Nephron progenitor cell (in vitro differentiated cells): ENCODE measurements at regions not wholly inside any gene's neighbourhood (a gene's known extent, or its start where the extent isn't known, plus 50 kb on each side); places are given as distances from the start of the nearest gene placed in this dataset.
"Not testable (repeated sequence)": the region's sequence is repeated elsewhere in the genome, so short reads cannot be mapped to it uniquely, and the experiment has no call there.

Experiments
- DNase-seq: peaks from one replicate; pipeline ENCODE4 v3.0.0; 2021
- H3K27ac Mint-ChIP-seq: 2 replicates; pipeline ENCODE4 v1.8.0; 2021; ENCODE audit warnings: mild to moderate bottlenecking, moderate library complexity, mixed read lengths
- H3K27me3 Mint-ChIP-seq: 2 replicates; pipeline ENCODE4 v1.8.0; 2021; ENCODE audit warnings: mild to moderate bottlenecking, low read depth, mixed read lengths; ENCODE audit not compliant: poor library complexity
- H3K36me3 Mint-ChIP-seq: 2 replicates; pipeline ENCODE4 v1.8.0; 2021; ENCODE audit warnings: low read depth, mixed read lengths
- H3K4me1 Mint-ChIP-seq: 2 replicates; pipeline ENCODE4 v1.8.0; 2021; ENCODE audit warnings: mixed read lengths
- H3K4me3 Mint-ChIP-seq: 2 replicates; pipeline ENCODE4 v1.8.0; 2021; ENCODE audit warnings: mild to moderate bottlenecking, moderate library complexity, mixed read lengths
- H3K9me3 Mint-ChIP-seq: 2 replicates; pipeline ENCODE4 v1.8.0; 2021; ENCODE audit warnings: mild to moderate bottlenecking, moderate library complexity, mixed read lengths

DNA sequence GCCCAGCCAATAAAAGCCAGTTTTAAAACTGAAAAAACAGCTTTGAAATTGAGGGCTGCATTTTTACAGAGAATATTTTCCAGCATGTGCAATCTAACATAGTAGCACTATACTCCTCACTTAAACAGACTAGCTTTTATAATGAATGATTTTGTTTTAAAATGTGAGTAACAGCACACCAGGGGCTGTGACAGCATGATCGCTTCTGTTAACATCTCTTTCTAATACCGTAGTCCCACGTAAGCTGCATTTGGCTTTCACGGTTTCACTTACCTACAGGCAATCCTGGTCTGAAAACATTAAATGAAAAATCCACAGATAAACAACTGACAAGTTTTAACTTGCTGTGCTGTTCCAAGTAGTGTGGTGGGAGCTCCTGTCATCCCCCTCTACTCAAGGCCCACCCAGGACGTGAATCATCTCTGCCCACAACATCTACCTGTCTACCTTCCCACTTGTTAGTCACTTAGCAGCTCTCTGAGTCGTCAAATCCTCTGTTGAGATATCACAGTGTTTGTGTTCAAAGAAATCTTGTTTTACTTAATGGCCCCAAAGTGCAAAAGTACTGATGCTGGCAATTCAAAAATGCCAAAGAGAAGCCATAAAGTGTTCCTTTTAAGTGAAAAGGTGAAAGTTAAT, 74.0 kb upstream of the THOC3 start:
- not testable (repeated sequence) for H3K9me3 Mint-ChIP-seq, DNase-seq

GRCh38 chr5:176043252-176043829, 75.2 kb upstream of the THOC3 start:
- not testable (repeated sequence) for H3K4me3 Mint-ChIP-seq, H3K27ac Mint-ChIP-seq, H3K27me3 Mint-ChIP-seq, DNase-seq, H3K9me3 Mint-ChIP-seq, H3K4me1 Mint-ChIP-seq, H3K36me3 Mint-ChIP-seq

More for the DNA sequence above, 74.0 kb upstream of the THOC3 start:
- H3K4me1 Mint-ChIP-seq, H3K4me3 Mint-ChIP-seq, H3K36me3 Mint-ChIP-seq: not testable (repeated sequence)
- Mint-ChIP-seq H3K27me3 (peaks cover 13% of the 10 kb centered on the region), H3K27ac (peak overlapping the region; percentile 88)

GRCh38 chr5:176043986-176044385, 75.9 kb upstream of the THOC3 start:
- not testable (repeated sequence) for DNase-seq, H3K4me3 Mint-ChIP-seq, H3K9me3 Mint-ChIP-seq, H3K4me1 Mint-ChIP-seq, H3K36me3 Mint-ChIP-seq, H3K27ac Mint-ChIP-seq, H3K27me3 Mint-ChIP-seq

DNA sequence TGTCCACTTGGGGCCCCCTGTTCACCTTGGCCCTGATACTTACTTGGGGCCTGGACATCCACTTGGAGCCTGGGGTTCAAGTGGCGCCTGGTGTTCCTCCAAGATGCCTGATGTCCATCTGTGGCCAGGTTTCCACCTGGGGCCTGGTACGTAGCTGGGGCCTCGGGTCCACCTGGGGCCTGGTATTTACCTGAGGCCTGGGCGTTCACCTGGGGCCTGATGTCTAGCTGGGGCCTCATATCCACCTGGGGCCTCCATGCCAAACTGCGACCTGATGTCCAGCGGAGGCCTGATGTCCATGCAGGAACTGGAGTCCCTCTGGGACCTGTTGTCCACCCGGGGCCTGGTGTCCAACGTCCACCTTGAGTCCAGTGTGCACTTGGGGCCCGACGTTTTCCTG, 76.3 kb upstream of the THOC3 start:
- not testable (repeated sequence) for H3K4me3 Mint-ChIP-seq, H3K27ac Mint-ChIP-seq, H3K4me1 Mint-ChIP-seq, H3K9me3 Mint-ChIP-seq, H3K36me3 Mint-ChIP-seq, DNase-seq, H3K27me3 Mint-ChIP-seq

- not testable (repeated sequence) for H3K4me1 Mint-ChIP-seq, DNase-seq, H3K36me3 Mint-ChIP-seq, H3K9me3 Mint-ChIP-seq, H3K4me3 Mint-ChIP-seq, H3K27me3 Mint-ChIP-seq, H3K27ac Mint-ChIP-seq
Observed at GRCh38 chr5:176045442-176045841, 77.3 kb upstream of the THOC3 start.

DNA sequence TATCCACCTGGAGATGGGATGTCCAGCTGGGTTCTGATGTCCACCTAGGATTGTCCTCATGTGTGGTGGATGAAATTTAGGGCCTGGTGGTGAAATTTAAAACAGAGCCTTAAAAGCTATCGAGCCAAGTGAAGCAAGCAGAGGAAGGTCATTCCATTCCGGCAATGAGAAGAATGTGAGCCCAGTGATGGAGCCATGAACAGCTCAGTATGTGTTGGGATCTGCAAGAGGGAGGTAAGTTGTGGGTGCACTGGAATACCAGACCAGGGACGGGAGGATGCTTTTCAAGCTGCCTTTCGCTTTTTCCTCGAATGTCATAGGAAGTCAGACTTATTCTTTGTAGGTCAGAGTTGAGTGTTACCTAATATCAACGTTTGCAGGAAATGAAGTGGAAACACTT, 80.6 kb upstream of the THOC3 start:
- DNase-seq, H3K4me1 Mint-ChIP-seq, H3K36me3 Mint-ChIP-seq, H3K9me3 Mint-ChIP-seq, H3K27ac Mint-ChIP-seq, H3K27me3 Mint-ChIP-seq, H3K4me3 Mint-ChIP-seq: not testable (repeated sequence)

- peaks cover 10% of the 10 kb centered on the region for H3K9me3 Mint-ChIP-seq
- H3K4me3 Mint-ChIP-seq, H3K27ac Mint-ChIP-seq, H3K4me1 Mint-ChIP-seq, DNase-seq, H3K36me3 Mint-ChIP-seq, H3K27me3 Mint-ChIP-seq: not testable (repeated sequence)
Observed at GRCh38 chr5:176060472-176061268, 92.6 kb upstream of the THOC3 start.

DNA sequence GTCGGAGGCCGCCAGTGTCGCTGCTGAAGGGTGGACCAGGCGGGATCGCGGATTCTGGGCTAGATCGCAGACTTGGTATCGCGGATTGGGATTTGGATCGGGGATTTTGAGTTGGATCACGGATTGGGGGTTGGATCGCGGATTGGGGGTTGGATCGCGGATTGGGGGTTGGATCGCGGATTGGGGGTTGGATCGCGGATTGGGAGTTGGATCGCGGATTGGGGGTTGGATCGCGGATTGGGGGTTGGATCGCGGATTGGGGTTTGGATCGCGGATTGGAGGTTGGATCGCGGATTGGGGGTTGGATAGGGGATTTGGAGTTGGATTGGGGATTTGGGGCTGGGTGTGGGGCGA, 93.1 kb upstream of the THOC3 start:
- H3K4me3 Mint-ChIP-seq, H3K36me3 Mint-ChIP-seq, H3K4me1 Mint-ChIP-seq, H3K27me3 Mint-ChIP-seq, H3K27ac Mint-ChIP-seq, DNase-seq: not testable (repeated sequence)
- H3K9me3 Mint-ChIP-seq = peaks cover 10% of the 10 kb centered on the region

- H3K27ac Mint-ChIP-seq, DNase-seq, H3K36me3 Mint-ChIP-seq, H3K4me1 Mint-ChIP-seq, H3K9me3 Mint-ChIP-seq, H3K4me3 Mint-ChIP-seq, H3K27me3 Mint-ChIP-seq: not testable (repeated sequence)
Observed at GRCh38 chr5:176061660-176062059, 93.5 kb upstream of the THOC3 start.

GRCh38 chr5:176066262-176066945, 98.3 kb upstream of the THOC3 start:
- not testable (repeated sequence) for DNase-seq, H3K27me3 Mint-ChIP-seq

DNA sequence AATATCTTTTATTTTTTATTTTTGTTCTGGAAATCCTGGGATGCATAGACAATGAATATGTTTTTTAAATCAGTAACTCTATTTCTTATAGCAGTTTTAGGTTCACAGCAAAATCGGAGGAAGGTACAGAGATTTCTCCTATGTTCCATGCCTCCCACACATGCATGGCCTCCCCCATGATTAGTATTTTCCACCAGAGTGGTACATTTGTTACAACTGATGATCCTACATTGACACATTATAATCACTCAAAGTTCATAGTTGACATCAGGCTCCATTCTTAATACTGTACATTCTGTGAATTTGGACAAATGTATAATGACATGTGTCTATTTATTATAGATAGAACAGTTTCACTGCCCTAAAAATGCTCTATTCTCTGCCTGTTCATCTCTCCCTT, 99.0 kb upstream of the THOC3 start:
- not testable (repeated sequence) for H3K27ac Mint-ChIP-seq, H3K36me3 Mint-ChIP-seq, DNase-seq, H3K27me3 Mint-ChIP-seq, H3K4me1 Mint-ChIP-seq, H3K9me3 Mint-ChIP-seq, H3K4me3 Mint-ChIP-seq

More at GRCh38 chr5:176066262-176066945, 98.3 kb upstream of the THOC3 start:
- H3K36me3 Mint-ChIP-seq, H3K4me3 Mint-ChIP-seq, H3K9me3 Mint-ChIP-seq, H3K4me1 Mint-ChIP-seq, H3K27ac Mint-ChIP-seq: not testable (repeated sequence)

- H3K4me3 Mint-ChIP-seq, H3K4me1 Mint-ChIP-seq, H3K27ac Mint-ChIP-seq, H3K9me3 Mint-ChIP-seq, DNase-seq, H3K36me3 Mint-ChIP-seq, H3K27me3 Mint-ChIP-seq: not testable (repeated sequence)
Observed at GRCh38 chr5:176067948-176068347, 99.8 kb upstream of the THOC3 start.

DNA sequence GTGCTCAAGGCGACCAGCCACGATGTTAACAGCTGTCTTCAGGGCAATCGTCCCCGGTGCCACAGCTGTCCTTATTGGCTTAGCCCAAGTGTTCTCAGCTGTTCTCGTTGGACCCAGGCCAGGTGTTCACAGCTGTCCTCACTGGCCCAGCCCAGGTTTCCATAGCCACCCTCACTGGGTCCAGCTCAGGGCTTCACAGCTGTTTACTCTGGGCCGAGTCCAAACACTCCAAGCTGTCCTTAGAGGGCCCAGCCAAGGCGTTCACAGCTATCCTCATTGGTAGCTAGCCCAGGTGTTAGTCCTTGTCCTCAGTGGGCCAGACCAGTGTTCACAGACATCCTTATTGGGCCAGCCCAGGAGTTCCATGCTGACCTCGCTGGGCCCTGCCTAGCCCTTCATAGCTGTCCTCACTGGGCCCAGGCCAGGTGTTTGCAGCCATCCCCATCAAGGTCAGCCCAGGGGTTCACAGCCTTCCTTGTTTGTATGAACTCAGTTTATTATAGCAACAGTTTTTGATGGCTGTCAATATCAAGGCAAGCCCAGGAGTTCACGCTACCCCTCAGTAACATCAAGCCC, 106.0 kb upstream of the THOC3 start:
- not testable (repeated sequence) for H3K36me3 Mint-ChIP-seq, H3K4me1 Mint-ChIP-seq, H3K27ac Mint-ChIP-seq, H3K9me3 Mint-ChIP-seq, DNase-seq, H3K27me3 Mint-ChIP-seq, H3K4me3 Mint-ChIP-seq

DNA sequence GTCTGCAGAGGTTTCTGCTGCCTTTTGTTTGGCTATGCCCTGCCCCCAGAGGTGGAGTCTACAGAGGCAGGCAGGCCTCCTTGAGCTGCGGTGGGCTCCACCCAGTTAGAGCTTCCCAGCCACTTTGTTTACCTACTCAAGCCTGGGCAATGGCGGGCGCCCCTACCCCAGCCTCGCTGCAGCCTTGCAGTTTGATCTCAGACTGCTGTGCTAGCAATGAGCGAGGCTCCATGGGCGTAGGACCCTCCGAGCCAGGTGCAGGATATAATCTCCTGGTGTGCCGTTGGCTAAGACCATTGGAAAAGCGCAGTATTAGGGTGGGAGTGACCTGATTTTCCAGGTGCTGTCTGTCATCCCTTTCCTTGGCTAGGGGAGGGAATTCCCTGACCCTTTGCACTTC, 115.6 kb upstream of the THOC3 start:
- not testable (repeated sequence) for H3K4me1 Mint-ChIP-seq, H3K27ac Mint-ChIP-seq, H3K27me3 Mint-ChIP-seq, DNase-seq, H3K36me3 Mint-ChIP-seq, H3K4me3 Mint-ChIP-seq, H3K9me3 Mint-ChIP-seq
